H1 (cell line): ENCODE measurements at regions not wholly inside any gene's neighbourhood (a gene's known extent, or its start where the extent isn't known, plus 50 kb on each side); places are given as distances from the start of the nearest gene placed in this dataset.

Source experiments
- CTCF ChIA-PET: fragments of 300-600 bp; sonication (Branson Sonifier 250); formaldehyde crosslinking; loops from one replicate; lab custom pipeline; 2021; ENCODE audit not compliant: partially characterized antibody; lab: Charles Lee
- POLR2A ChIA-PET: fragments of 300-600 bp; sonication (Branson Sonifier 250); formaldehyde crosslinking; loops from one replicate; lab custom pipeline; 2021; ENCODE audit warnings: inconsistent platforms; ENCODE audit not compliant: partially characterized antibody; lab: Charles Lee
- DNase-seq, 2 experiments: peaks; one replicate each; pipeline versions ENCODE4 v3.0.0 to v3.0.0-alpha.2; 2010 to 2022; ENCODE audit warnings: low spot score in 2 of 2, low read depth in 1 of 2, mixed read lengths in 1 of 2
- FAIRE-seq: peaks from 2 replicates; lab custom pipeline; 2011; peaks lifted over from hg19 to GRCh38; lab: Jason Lieb, UNC
- H2AFZ ChIP-seq: 2 replicates; pipeline ENCODE4 v1.8.1; 2012; ENCODE audit warnings: low read length, inconsistent platforms
- H2AK5ac ChIP-seq: 2 replicates; pipeline ENCODE4 v1.6.1; 2013; ENCODE audit warnings: low read depth, low read length
- H2BK120ac ChIP-seq: replicated peaks from 2 replicates; pipeline ENCODE3; 2013; ENCODE audit warnings: low read depth, low read length, inconsistent platforms
- H2BK12ac ChIP-seq: 2 replicates; pipeline ENCODE4 v1.6.1; 2013; ENCODE audit warnings: low read depth, low read length
- H2BK15ac ChIP-seq: 2 replicates; pipeline ENCODE4 v1.6.1; 2013; ENCODE audit warnings: low read length
- H2BK20ac ChIP-seq: 2 replicates; pipeline ENCODE4 v1.6.1; 2013; ENCODE audit warnings: low read length
- H2BK5ac ChIP-seq: 2 replicates; pipeline ENCODE4 v1.6.1; 2013; ENCODE audit warnings: low read depth, low read length
- H3K14ac ChIP-seq: 2 replicates; pipeline ENCODE4 v1.6.1; 2013; ENCODE audit warnings: inconsistent platforms; ENCODE audit not compliant: insufficient read length
- H3K18ac ChIP-seq: 2 replicates; pipeline ENCODE4 v1.6.1; 2013; ENCODE audit warnings: low read length; ENCODE audit errors: extremely low read depth
- H3K23ac ChIP-seq: 2 replicates; pipeline ENCODE4 v1.6.1; 2013; ENCODE audit warnings: inconsistent platforms; ENCODE audit not compliant: insufficient read length
- H3K23me2 ChIP-seq: 2 replicates; pipeline ENCODE4 v1.6.1; 2013; ENCODE audit warnings: low read depth, low read length
- H3K27ac ChIP-seq: 2 replicates; pipeline ENCODE4 v1.6.1; 2011; ENCODE audit warnings: low read depth, low read length, inconsistent platforms
- H3K27me3 ChIP-seq, 4 experiments: replicated peaks in 1 of 4; 1 replicate in 1 of 4; 2 replicates in 3 of 4; pipeline versions ENCODE4 v1.6.1 to v1.8.1; 2011 to 2013; ENCODE audit warnings: low read length in 3 of 4, mild to moderate bottlenecking in 3 of 4, inconsistent platforms in 2 of 4, mixed read lengths in 2 of 4, moderate library complexity in 1 of 4; ENCODE audit not compliant: control insufficient read depth in 3 of 4, insufficient read depth in 3 of 4; ENCODE audit errors: extremely low read depth in 1 of 4
- H3K36me3 ChIP-seq, 4 experiments: 2 replicates each; pipeline versions ENCODE4 v1.6.1 to v1.8.1; 2011 to 2013; ENCODE audit warnings: mild to moderate bottlenecking in 4 of 4, low read length in 3 of 4, moderate library complexity in 2 of 4, control low read depth in 1 of 4, inconsistent platforms in 1 of 4; ENCODE audit not compliant: insufficient read depth in 4 of 4, control insufficient read depth in 2 of 4
- H3K4ac ChIP-seq: replicated peaks from 2 replicates; pipeline ENCODE3; 2013; ENCODE audit warnings: low read length, low read depth, mixed read lengths, inconsistent platforms; ENCODE audit not compliant: insufficient read length
- H3K4me1 ChIP-seq, 4 experiments: replicated peaks in 1 of 4; 1 replicate in 1 of 4; 2 replicates in 3 of 4; pipeline versions ENCODE4 v1.6.1 to v1.8.1; 2011 to 2013; ENCODE audit warnings: low read length in 3 of 4, inconsistent platforms in 2 of 4, mixed read lengths in 1 of 4; ENCODE audit not compliant: insufficient read depth in 4 of 4, control insufficient read depth in 3 of 4
- H3K4me2 ChIP-seq, 2 experiments: 2 replicates each; pipeline versions ENCODE4 v1.6.1 to v1.8.1; 2011 to 2013; ENCODE audit warnings: low read depth in 2 of 2, low read length in 2 of 2, control low read depth in 1 of 2, inconsistent platforms in 1 of 2, mild to moderate bottlenecking in 1 of 2; ENCODE audit not compliant: insufficient read depth in 1 of 2
- H3K4me3 ChIP-seq, 4 experiments: fragments of 200-600, 300-600 bp in 1 of 4; sonication (generic), shearing (Covaris generic), sonication (Bioruptor Twin) in 1 of 4; 2 replicates each; pipeline versions ENCODE4 v1.5.1 to v1.8.1; 2011 to 2016; ENCODE audit warnings: low read length in 4 of 4, low read depth in 3 of 4, control low read depth in 2 of 4, inconsistent platforms in 2 of 4, mild to moderate bottlenecking in 2 of 4, mixed read lengths in 1 of 4, moderate library complexity in 1 of 4; ENCODE audit not compliant: insufficient read depth in 2 of 4; ENCODE audit errors: extremely low read depth in 1 of 4
- H3K56ac ChIP-seq: replicated peaks from 2 replicates; pipeline ENCODE3; 2013; ENCODE audit warnings: low read depth, mild to moderate bottlenecking, mixed read lengths, low read length, inconsistent platforms; ENCODE audit not compliant: insufficient read length
- H3K79me1 ChIP-seq: 2 replicates; pipeline ENCODE4 v1.6.1; 2013; ENCODE audit warnings: low read depth, low read length, control low read depth
- H3K79me2 ChIP-seq, 2 experiments: 2 replicates each; pipeline versions ENCODE4 v1.6.1 to v1.8.1; 2012 to 2013; ENCODE audit warnings: low read length in 2 of 2, mild to moderate bottlenecking in 2 of 2, inconsistent platforms in 1 of 2; ENCODE audit not compliant: insufficient read depth in 2 of 2, control insufficient read depth in 1 of 2
- H3K9ac ChIP-seq, 4 experiments: replicated peaks in 1 of 4; 1 replicate in 1 of 4; 2 replicates in 3 of 4; pipeline versions ENCODE4 v1.6.1 to v1.8.1; 2011 to 2013; ENCODE audit warnings: low read depth in 3 of 4, low read length in 3 of 4, control low read depth in 2 of 4, mild to moderate bottlenecking in 2 of 4, moderate library complexity in 2 of 4, inconsistent platforms in 1 of 4; ENCODE audit errors: extremely low read depth in 1 of 4
- H3K9me3 ChIP-seq, 2 experiments: 2 replicates each; pipeline versions ENCODE4 v1.6.1 to v1.8.1; 2012 to 2013; ENCODE audit warnings: mild to moderate bottlenecking in 2 of 2, moderate library complexity in 2 of 2, control low read depth in 1 of 2, inconsistent platforms in 1 of 2, low read depth in 1 of 2, low read length in 1 of 2, mixed read lengths in 1 of 2; ENCODE audit not compliant: insufficient read depth in 2 of 2
- H4K20me1 ChIP-seq, 2 experiments: replicated peaks in 1 of 2; 2 replicates each; pipeline versions ENCODE3 to v1.8.1; 2011 to 2013; ENCODE audit warnings: inconsistent platforms in 2 of 2, low read length in 2 of 2, mild to moderate bottlenecking in 1 of 2; ENCODE audit not compliant: insufficient read depth in 2 of 2, control insufficient read depth in 1 of 2
- H4K5ac ChIP-seq: 2 replicates; pipeline ENCODE4 v1.6.1; 2013; ENCODE audit warnings: low read length, low read depth, mixed read lengths, inconsistent platforms; ENCODE audit not compliant: insufficient read length
- H4K8ac ChIP-seq: 2 replicates; pipeline ENCODE4 v1.8.0; 2013; ENCODE audit warnings: mild to moderate bottlenecking, moderate library complexity, low read length, inconsistent platforms; ENCODE audit not compliant: insufficient read depth; ENCODE audit errors: extremely low read depth
- H4K91ac ChIP-seq: replicated peaks from 2 replicates; pipeline ENCODE3; 2013; ENCODE audit warnings: low read length, mixed read lengths, inconsistent platforms; ENCODE audit not compliant: insufficient read length
- BRCA1 ChIP-seq: IDR thresholded peaks from 2 replicates; pipeline ENCODE4 v1.6.1; 2012; ENCODE audit warnings: low read depth, low read length, improper control_type of control experiment
- CTBP2 ChIP-seq: IDR thresholded peaks from 2 replicates; pipeline ENCODE4 v1.7.0; 2011; ENCODE audit warnings: borderline replicate concordance, mild to moderate bottlenecking, moderate library complexity, mixed read lengths, low read length; ENCODE audit not compliant: insufficient read depth, insufficient read length
- GTF2F1 ChIP-seq: IDR thresholded peaks from 2 replicates; pipeline ENCODE4 v1.6.1; 2012; ENCODE audit warnings: low read depth, low read length, improper control_type of control experiment, borderline replicate concordance
- HDAC2 ChIP-seq, 2 experiments: fragments of 300-600 bp in 1 of 2; sonication (generic) in 1 of 2; IDR thresholded peaks; 2 replicates each; pipeline ENCODE4 v1.6.1; 2011 to 2012; ENCODE audit warnings: low read depth in 2 of 2, low read length in 2 of 2, mild to moderate bottlenecking in 2 of 2, moderate library complexity in 2 of 2, borderline replicate concordance in 1 of 2, inconsistent platforms in 1 of 2
- HDAC6 ChIP-seq: IDR thresholded peaks from one replicate; pipeline ENCODE4 v1.7.1; 2012; ENCODE audit warnings: low read depth, mild to moderate bottlenecking, inconsistent platforms, low read length, moderate library complexity
- KDM4A ChIP-seq: IDR thresholded peaks from one replicate; pipeline ENCODE4 v1.7.1; 2012; ENCODE audit warnings: low read depth, mild to moderate bottlenecking, moderate library complexity, low read length, inconsistent platforms; ENCODE audit not compliant: severe bottlenecking
- PHF8 ChIP-seq: fragments of 200-600 bp; sonication (generic); conservative IDR thresholded peaks from 2 replicates; pipeline ENCODE4 v1.7.1; 2012; ENCODE audit warnings: low read depth, mild to moderate bottlenecking, inconsistent platforms, low read length, moderate library complexity
- RNF2 ChIP-seq: fragments of 200-900, 300-1000 bp; sonication (generic); IDR thresholded peaks from 2 replicates; pipeline ENCODE4 v1.7.1; 2016; ENCODE audit warnings: borderline replicate concordance, low read depth, mild to moderate bottlenecking, antibody characterized with exemption, low read length; ENCODE audit not compliant: poor library complexity, severe bottlenecking; ENCODE audit errors: missing control alignments
- SIN3A ChIP-seq, 2 experiments: IDR thresholded peaks in 1 of 2; conservative IDR thresholded peaks in 1 of 2; 2 replicates each; pipeline ENCODE4 v1.6.1; 2011 to 2012; ENCODE audit warnings: low read length in 2 of 2, improper control_type of control experiment in 1 of 2, low read depth in 1 of 2, mild to moderate bottlenecking in 1 of 2
- SUZ12 ChIP-seq: fragments of 200-600 bp; sonication (generic); IDR thresholded peaks from 2 replicates; pipeline ENCODE4 v1.6.1; 2012; ENCODE audit warnings: mild to moderate bottlenecking, inconsistent platforms, low read length, moderate library complexity, mixed read lengths
- TAF7 ChIP-seq: optimal IDR thresholded peaks from 2 replicates; pipeline ENCODE3; 2011; ENCODE audit warnings: low read depth, mild to moderate bottlenecking, inconsistent platforms, low read length, moderate library complexity, borderline replicate concordance
- TEAD4 ChIP-seq: IDR thresholded peaks from 2 replicates; pipeline ENCODE4 v1.6.1; 2012; ENCODE audit warnings: low read depth, low read length, inconsistent platforms, mixed read lengths
- TF ChIP-seq, protein P1 (sequence below): IDR thresholded peaks from 2 replicates; pipeline ENCODE4 v1.6.1; 2011; ENCODE audit warnings: low read depth, mild to moderate bottlenecking, low read length; ENCODE audit not compliant: insufficient read depth

DNA sequence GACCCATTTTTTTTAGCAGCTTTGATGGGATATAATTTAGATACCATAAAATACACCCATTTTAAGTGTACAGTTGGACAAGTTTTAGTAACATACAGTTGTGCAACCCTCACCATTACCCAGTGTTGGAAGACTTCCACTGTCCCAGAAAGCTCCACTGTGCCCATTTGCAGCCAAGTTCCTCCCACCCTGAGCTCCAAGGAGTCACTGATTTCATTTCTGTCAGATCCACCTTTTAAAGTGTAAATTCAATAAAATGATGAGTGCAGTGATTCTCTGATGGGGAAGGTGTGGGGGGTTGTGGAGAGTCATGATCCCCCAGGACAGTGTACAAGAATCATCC, 93.2 kb upstream of the IGF1R start:
- Histone ChIP-seq H2BK120ac (no peak overlapping the region), H3K23me2 (no peaks in the 10 kb centered on the region; the same call in 1 of the 2 replicates), H2AFZ (no peak overlapping the region), H3K14ac (no peak overlapping the region), H3K23ac (no peak overlapping the region), H2BK15ac (no peak overlapping the region), H3K79me1 (no peaks in the 10 kb centered on the region), H3K4me3 (no peak overlapping the region), H4K8ac (no peak overlapping the region), H3K36me3 (no peaks in the 10 kb centered on the region), H2BK5ac (no peak overlapping the region), H2BK20ac (no peak overlapping the region), H3K56ac (no peak overlapping the region), H3K4me1 (peaks cover 0 to 12% (median 9%) of the 10 kb centered on the region in 4 experiments; a peak in 6 of 7 replicates)
- TF ChIP-seq KDM4A (no peak), RNF2 (no peak), BRCA1 (no peak), TAF7 (no peak), GTF2F1 (no peak), CTBP2 (no peak), HDAC2 (IDR thresholded peaks at IDR 0.05; ENCODE audit: borderline replicate concordance in 1 of 2, low read depth in 2 of 2, low read length in 2 of 2) (no peak), SIN3A (conservative IDR thresholded peaks at IDR 0.05 in 1 of 2, IDR thresholded peaks at IDR 0.05 in 1 of 2; ENCODE audit: low read depth in 1 of 2, low read length in 2 of 2) (no peak), TEAD4 (no peak), SUZ12 (no peak), PHF8 (no peak), HDAC6 (no peak)
- TF ChIP-seq, protein P1, sequence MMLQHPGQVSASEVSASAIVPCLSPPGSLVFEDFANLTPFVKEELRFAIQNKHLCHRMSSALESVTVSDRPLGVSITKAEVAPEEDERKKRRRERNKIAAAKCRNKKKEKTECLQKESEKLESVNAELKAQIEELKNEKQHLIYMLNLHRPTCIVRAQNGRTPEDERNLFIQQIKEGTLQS: no peak
- TF ChIP-seq, all 59 proteins: peak for 0
- Histone ChIP-seq H4K5ac (no peak overlapping the region), H4K20me1 (no peaks in the 10 kb centered on the region), H4K91ac (no peak overlapping the region), H2AK5ac (no peak overlapping the region), H3K27ac (no peak overlapping the region), H3K79me2 (no peaks in the 10 kb centered on the region), H3K9ac (no peak overlapping the region), H3K18ac (no peak overlapping the region), H3K9me3 (no peaks in the 10 kb centered on the region), H3K27me3 (no peaks in the 10 kb centered on the region; a peak in 1 of 7 replicates), H3K4ac (no peak overlapping the region), H3K4me2 (no peak overlapping the region), H2BK12ac (0 out of 2 replicates have a peak overlapping the region, but pooled peaks have one; percentile 68)
- ChIA-PET POLR2A (no interaction called here), CTCF (interaction anchor here (1.1 to 2.1 kb wide), 4 partner anchors 8 to 206 kb away, joined by 3 to 6 read pairs (median 4); no protein-coding TSS in a partner anchor)
- FAIRE-seq (no peak), DNase-seq (no peak)
